ENCODE measurements at regions not wholly inside any gene's neighbourhood (a gene's known extent, or its start where the extent isn't known, plus 50 kb on each side); places are given as distances from the start of the nearest gene placed in this dataset.

DNA sequence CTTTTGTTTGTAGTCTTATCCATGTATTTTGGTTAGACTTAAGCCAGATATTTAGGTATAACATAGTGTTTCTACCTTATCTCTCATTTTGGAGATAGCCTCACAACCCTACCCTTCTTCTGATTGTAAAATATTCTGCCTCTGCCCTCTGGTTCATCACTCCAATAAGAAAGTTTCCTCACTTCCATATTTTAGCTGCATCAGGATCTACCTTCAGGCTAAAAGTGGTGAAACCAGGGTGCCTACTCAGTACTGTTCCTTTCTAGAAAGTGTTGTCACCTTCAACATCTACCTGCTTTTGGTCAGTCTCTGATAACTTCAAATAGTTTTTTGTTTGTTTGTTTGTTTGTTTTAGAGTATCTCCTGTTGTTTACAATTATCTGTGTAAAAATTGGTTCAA lies 294.6 kb downstream of the ANXA1 start:
- H3K9me3 Mint-ChIP-seq: no peaks in the 10 kb centered on the region
- peaks cover 5% of the 10 kb centered on the region for H3K4me1 Mint-ChIP-seq
- no peak for TF ChIP-seq CTCF (IDR thresholded peaks at IDR 0.05; ENCODE audit: unreplicated experiment)
- no peaks in the 10 kb centered on the region for H3K36me3 Mint-ChIP-seq
- H3K4me3 Mint-ChIP-seq: no peak overlapping the region
- no peak for DNase-seq (ENCODE audit: low spot score in 2 of 2, unreplicated experiment in 2 of 2)
- H3K27me3 Mint-ChIP-seq (ENCODE audit: low read depth): no peaks in the 10 kb centered on the region
- H3K27ac Mint-ChIP-seq: no peak overlapping the region

- H3K4me3 Mint-ChIP-seq: no peak overlapping the region
- H3K27me3 Mint-ChIP-seq (ENCODE audit: low read depth): no peaks in the 10 kb centered on the region
- no peaks in the 10 kb centered on the region for H3K36me3 Mint-ChIP-seq
- no peak for DNase-seq (ENCODE audit: low spot score in 2 of 2, unreplicated experiment in 2 of 2)
- TF ChIP-seq CTCF (IDR thresholded peaks at IDR 0.05; ENCODE audit: unreplicated experiment): no peak
- peaks cover 3% of the 10 kb centered on the region for H3K9me3 Mint-ChIP-seq
- H3K4me1 Mint-ChIP-seq: no peaks in the 10 kb centered on the region
- H3K27ac Mint-ChIP-seq: no peak overlapping the region
These were observed 299.3 kb downstream of the ANXA1 start for GRCh38 chr9:73451003-73451402.

- Mint-ChIP-seq H3K9me3 (no peaks in the 10 kb centered on the region), H3K27ac (no peak overlapping the region), H3K27me3 (ENCODE audit: low read depth) (no peaks in the 10 kb centered on the region), H3K36me3 (no peaks in the 10 kb centered on the region), H3K4me3 (no peak overlapping the region), H3K4me1 (no peaks in the 10 kb centered on the region)
- no peak for DNase-seq (ENCODE audit: low spot score in 2 of 2, unreplicated experiment in 2 of 2)
- no peak for TF ChIP-seq CTCF (IDR thresholded peaks at IDR 0.05; ENCODE audit: unreplicated experiment)
These were observed 308.2 kb downstream of the ANXA1 start for GRCh38 chr9:73459817-73460216.

DNA sequence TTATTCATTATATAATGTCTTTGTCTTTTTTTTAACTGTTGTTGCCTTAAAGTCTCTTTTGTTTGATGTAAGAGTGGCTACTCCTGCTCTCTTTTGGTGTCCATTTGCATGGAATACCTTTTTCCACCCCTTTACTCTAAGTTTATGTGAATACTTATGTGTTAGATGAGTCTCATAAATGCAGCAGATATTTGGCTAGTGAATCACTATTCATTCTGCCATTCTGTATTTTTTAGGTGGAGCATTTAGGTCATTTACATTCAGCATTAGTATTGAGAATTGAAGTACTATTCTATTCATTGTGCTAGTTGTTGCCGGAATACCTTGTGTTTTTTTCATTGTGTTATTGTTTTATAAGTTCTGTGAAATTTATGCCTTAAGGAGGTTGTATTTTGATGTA lies 317.1 kb downstream of the ANXA1 start:
- no peak for TF ChIP-seq CTCF (IDR thresholded peaks at IDR 0.05; ENCODE audit: unreplicated experiment)
- H3K36me3 Mint-ChIP-seq: no peaks in the 10 kb centered on the region
- no peak overlapping the region for H3K27ac Mint-ChIP-seq
- H3K27me3 Mint-ChIP-seq (ENCODE audit: low read depth): no peaks in the 10 kb centered on the region
- peaks cover 10% of the 10 kb centered on the region for H3K4me1 Mint-ChIP-seq
- H3K4me3 Mint-ChIP-seq: no peak overlapping the region
- peaks cover 3% of the 10 kb centered on the region for H3K9me3 Mint-ChIP-seq
- no peak for DNase-seq (ENCODE audit: low spot score in 2 of 2, unreplicated experiment in 2 of 2)

DNA sequence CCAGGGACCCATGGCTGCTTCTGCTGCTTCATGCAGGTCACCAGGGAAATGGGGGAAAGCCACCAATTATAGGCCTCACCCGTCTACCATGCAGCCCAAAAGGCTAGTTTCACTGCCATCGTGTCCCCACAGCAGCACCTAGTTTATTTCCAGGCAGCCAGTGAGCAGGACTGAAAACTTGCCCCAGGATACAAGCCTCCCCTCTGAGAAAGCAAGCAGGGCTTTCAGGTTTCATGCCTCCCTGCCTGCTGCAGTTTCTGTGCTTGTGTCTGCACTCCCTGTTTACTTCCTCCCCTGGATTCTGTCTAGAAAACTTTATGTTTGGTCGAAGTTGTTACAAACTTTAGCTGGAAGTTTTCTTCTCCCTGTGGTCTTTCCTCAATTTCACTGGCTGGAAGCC lies 319.1 kb downstream of the ANXA1 start:
- no peak for DNase-seq (ENCODE audit: low spot score in 2 of 2, unreplicated experiment in 2 of 2)
- Mint-ChIP-seq H3K9me3 (peaks cover 8% of the 10 kb centered on the region), H3K4me3 (no peak overlapping the region), H3K36me3 (no peaks in the 10 kb centered on the region), H3K4me1 (peaks cover 9% of the 10 kb centered on the region), H3K27me3 (ENCODE audit: low read depth) (no peaks in the 10 kb centered on the region), H3K27ac (peak overlapping the region; percentile 91)
- no peak for TF ChIP-seq CTCF (IDR thresholded peaks at IDR 0.05; ENCODE audit: unreplicated experiment)

GRCh38 chr9:73474002-73474600 lies 322.4 kb downstream of the ANXA1 start:
- H3K4me3 Mint-ChIP-seq: no peak overlapping the region
- H3K36me3 Mint-ChIP-seq: no peaks in the 10 kb centered on the region
- no peak for TF ChIP-seq CTCF (IDR thresholded peaks at IDR 0.05; ENCODE audit: unreplicated experiment)
- H3K27me3 Mint-ChIP-seq (ENCODE audit: low read depth): no peaks in the 10 kb centered on the region
- no peak for DNase-seq (ENCODE audit: low spot score in 2 of 2, unreplicated experiment in 2 of 2)
- peaks cover 5% of the 10 kb centered on the region for H3K9me3 Mint-ChIP-seq
- peaks cover 6% of the 10 kb centered on the region for H3K4me1 Mint-ChIP-seq
- H3K27ac Mint-ChIP-seq: no peak overlapping the region
